GM18526 (cell line): ENCODE measurements at regions not wholly inside any gene's neighbourhood (a gene's known extent, or its start where the extent isn't known, plus 50 kb on each side); places are given as distances from the start of the nearest gene placed in this dataset.

ENCODE experiments used
- POLR2A ChIP-seq: IDR thresholded peaks from 3 replicates; pipeline ENCODE4 v1.6.1; 2011; ENCODE audit not compliant: insufficient read length; ENCODE audit errors: extremely low read depth

GRCh38 chr2:120884472-120885290 lies 149.0 kb downstream of the GLI2 start:
- no peak for TF ChIP-seq POLR2A

- TF ChIP-seq POLR2A = no peak
Observed at GRCh38 chr2:120885321-120885720, 149.7 kb downstream of the GLI2 start.

GRCh38 chr2:120885749-120886148 lies 150.1 kb downstream of the GLI2 start:
- TF ChIP-seq POLR2A = no peak

- no peak for TF ChIP-seq POLR2A
Observed at GRCh38 chr2:120886534-120887319, 151.1 kb downstream of the GLI2 start.

GRCh38 chr2:120887320-120887697 lies 151.6 kb downstream of the GLI2 start:
- no peak for TF ChIP-seq POLR2A

- no peak for TF ChIP-seq POLR2A
Observed at GRCh38 chr2:120887741-120888231, 152.1 kb downstream of the GLI2 start.

- no peak for TF ChIP-seq POLR2A
Observed at GRCh38 chr2:120888851-120889250, 153.2 kb downstream of the GLI2 start.

GRCh38 chr2:120889936-120890335 lies 154.3 kb downstream of the GLI2 start:
- TF ChIP-seq POLR2A = no peak

- TF ChIP-seq POLR2A = no peak
Observed at GRCh38 chr2:120890566-120891360, 155.1 kb downstream of the GLI2 start.

GRCh38 chr2:120892271-120892966 lies 156.8 kb downstream of the GLI2 start:
- no peak for TF ChIP-seq POLR2A

- TF ChIP-seq POLR2A = no peak
Observed at GRCh38 chr2:120892967-120893667, 157.4 kb downstream of the GLI2 start.

GRCh38 chr2:120893811-120894584 lies 158.3 kb downstream of the GLI2 start:
- no peak for TF ChIP-seq POLR2A

- no peak for TF ChIP-seq POLR2A
Observed at GRCh38 chr2:120894966-120895365, 159.3 kb downstream of the GLI2 start.

- TF ChIP-seq POLR2A = no peak
Observed at GRCh38 chr2:120896126-120896525, 160.5 kb downstream of the GLI2 start.

GRCh38 chr2:120896901-120897300 lies 161.2 kb downstream of the GLI2 start:
- TF ChIP-seq POLR2A = no peak
